Activated CD4-positive, CD25-positive, alpha-beta regulatory T cell treated with anti-CD3 and anti-CD28 coated beads, Interleukin-2, amount 50 U/mL, for 72 hours (primary cell): ENCODE measurements at regions not wholly inside any gene's neighbourhood (a gene's known extent, or its start where the extent isn't known, plus 50 kb on each side); places are given as distances from the start of the nearest gene placed in this dataset.

ENCODE experiments used
- DNase-seq: peaks from one replicate; pipeline ENCODE4 v3.0.0; 2021

- DNase-seq, result no peak
Observed at GRCh38 chr1:228923973-228924686, 188.9 kb downstream of the RHOU start.

- no peak for DNase-seq
Observed at GRCh38 chr1:228925691-228926090, 190.4 kb downstream of the RHOU start.

DNA sequence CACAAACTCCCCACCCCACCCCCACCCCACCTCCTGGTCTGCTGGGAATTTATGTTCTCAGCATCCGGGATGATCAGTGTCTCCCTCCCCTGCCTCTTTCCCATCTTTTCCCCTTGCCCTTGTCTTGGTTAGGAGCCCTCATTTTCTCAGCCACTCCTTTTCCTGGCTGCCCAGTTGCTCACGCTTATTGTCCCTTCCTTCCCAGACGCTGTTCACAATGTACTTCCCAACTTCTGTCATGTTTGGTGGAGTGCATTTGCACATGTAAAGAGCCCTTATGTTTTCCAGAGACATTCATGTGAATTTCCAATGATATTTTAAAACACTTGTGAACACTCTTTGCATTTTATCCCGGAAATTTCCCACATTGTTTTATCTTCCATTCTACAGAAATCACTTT, 192.1 kb downstream of the RHOU start:
- no peak for DNase-seq

DNA sequence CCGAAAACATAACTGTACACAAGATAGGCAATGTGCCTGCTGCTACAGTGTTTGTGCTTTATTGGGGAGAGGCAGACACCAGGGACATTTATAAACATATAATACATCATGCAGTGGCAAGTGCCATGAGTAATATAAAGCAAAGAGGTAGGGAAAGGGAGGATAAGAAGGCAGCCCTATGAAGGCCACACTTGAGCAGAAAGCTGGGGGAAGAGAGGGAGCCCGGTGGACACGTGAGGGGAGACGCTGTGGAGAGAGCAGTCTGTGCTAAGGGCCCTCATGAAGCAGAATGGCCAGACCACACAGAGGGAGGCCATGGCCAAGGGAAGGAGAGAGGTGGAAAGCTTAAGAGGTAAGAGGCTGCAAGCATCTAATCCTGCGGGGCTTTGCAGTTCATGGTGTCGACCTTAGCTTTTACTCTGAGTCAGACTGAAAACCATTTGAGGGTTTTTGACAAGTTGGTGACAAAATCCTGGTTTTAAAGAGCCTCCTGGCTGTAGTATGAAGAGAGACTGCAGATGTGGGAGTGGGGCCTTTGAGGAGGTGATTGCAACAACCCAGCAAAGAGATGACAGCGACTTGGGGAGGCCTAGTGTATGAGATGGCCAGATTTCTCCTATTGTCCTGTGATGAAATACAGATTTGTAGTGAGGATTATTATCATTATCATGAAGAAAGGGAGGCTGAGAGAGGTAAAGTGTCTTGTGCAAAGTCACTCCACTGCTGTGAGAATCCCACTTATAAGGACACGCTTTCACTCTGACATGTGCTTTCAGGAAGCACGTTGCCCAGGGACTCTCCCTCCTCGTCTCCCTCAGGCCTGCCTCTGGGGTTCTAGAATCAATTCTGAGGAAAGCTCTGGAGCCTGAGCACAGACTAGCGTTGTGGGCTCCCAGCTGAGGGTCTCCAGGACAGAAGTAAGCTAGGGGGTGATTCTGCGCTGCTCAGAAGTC, 192.9 kb downstream of the RHOU start:
- no peak for DNase-seq

DNA sequence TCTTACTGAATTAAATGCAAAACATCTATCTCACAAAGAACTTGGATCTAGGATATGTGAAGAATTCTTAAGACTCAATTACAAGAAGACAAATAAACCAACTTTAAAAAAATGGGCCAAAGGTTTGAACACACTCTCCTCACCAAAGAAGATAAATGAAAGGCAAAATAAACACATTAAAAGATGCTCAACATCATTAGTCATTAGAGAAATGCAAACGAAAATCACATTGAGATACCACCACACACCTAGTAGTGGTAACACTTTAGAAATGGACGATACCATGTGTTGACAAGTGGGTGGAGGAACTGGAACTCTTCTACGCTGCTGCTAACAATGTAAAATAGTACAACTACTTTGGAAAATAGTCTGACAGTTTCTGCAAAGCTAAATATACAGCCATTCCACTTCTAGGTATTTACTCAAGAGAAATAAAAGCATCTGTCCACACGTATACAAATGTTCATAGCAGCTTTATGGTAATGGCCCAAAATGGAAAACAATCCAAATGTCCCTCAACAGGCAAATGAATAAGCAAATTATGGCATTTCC, 194.3 kb downstream of the RHOU start:
- no peak for DNase-seq

GRCh38 chr1:228930479-228930957, 195.2 kb downstream of the RHOU start:
- no peak for DNase-seq

DNA sequence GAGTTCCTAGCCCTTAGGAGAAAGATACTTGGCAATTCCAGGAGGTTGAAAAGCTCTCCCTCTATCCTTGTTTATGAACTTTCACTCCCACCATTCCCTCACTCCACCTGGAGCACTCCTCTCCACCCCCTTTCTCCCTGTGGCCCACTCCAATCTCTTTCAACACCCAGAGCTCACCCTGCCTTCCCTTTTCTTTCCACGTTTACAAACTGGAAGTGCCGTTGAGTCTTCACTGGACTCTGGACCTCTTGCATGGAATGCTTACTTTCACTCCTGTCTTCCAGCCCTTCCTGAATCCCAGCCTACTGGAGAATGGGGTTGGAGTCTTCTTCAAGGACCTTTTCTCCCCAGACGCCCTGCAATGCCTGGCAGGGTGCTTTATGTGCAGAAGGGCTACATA, 198.5 kb downstream of the RHOU start:
- no peak for DNase-seq

GRCh38 chr1:228935198-228935663, 200.0 kb downstream of the RHOU start:
- no peak for DNase-seq

DNA sequence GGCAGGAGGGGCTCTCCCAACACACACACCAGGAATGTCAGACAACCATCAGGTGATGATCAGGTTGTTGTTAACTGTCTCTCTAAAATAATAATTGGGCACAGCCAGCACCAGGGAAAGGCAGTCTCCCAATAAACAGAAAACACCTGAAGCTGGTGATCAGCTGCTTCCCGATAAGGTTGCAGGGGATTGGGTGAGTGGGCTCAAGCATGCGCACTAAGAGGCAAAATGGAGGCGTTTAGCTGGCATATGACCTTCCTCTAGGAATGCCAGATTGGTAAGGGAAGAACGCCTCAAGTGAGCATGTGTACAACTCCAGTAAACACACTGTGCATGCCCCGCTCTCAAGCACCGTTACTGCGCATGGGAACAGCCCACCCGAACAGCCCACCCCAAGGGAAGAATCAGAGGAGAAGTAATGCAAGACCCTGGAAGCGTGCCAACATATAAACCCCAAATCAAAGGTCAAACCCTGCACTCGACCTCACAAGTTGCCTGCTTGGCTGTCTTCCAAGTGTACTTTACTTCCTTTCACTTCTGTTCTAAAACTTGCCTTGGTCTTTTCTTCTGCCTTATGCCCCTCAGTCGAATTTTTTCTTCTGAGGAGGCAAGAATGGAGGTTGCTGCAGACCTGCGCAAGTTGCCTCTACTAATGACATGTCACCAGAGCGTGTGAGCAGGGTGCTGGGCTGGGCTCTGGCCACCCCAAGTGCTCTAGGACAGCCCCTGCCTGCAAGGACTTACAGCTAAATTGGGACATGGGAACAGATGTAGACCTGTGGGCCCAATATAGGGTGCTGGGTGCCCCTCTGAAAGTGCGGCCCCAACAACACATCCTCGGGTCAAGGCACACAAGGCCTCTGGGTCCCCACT, 200.8 kb downstream of the RHOU start:
- no peak for DNase-seq

DNA sequence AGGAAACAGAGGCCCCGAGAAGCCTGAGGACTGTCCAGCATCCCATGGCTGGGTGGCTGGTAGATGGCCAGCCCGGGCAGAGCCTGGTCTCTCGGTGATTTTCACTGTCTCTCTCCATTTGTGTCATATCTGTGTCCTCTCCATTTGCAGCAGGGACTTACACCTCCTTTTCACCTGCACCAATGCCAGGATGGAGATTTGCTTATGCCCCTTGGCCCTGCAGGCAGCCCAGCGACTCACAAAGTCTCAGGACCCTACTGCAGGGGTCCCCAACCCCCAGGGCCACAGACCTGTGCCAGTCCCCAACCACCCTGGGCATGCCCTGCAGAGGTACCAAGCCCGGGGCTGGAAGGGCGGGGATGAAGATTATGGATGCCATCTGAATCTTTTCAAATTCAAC, 201.6 kb downstream of the RHOU start:
- no peak for DNase-seq

DNA sequence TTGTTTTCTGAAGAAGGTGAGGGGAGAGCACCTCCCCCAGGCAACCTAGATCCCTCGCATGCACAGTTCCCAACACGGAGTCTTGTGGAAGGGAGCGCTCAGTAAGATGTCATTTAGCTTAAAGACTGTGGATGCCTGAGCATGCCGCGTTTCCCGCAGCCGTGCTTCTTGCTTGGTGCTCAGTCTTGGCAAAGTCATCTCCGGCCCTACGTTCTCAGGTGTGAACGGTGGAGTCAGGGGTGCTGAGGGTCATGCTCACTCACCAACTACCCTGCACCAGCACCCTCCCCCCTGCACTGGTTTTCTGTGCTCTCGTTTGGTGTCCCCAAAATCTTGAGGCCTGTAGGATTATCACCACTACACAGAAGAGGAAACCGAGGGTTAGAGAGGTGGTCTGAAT, 202.1 kb downstream of the RHOU start:
- no peak for DNase-seq

- no peak for DNase-seq
Observed at GRCh38 chr1:228937851-228938536, 202.7 kb downstream of the RHOU start.

GRCh38 chr1:228938537-228938901, 203.2 kb downstream of the RHOU start:
- no peak for DNase-seq

- no peak for DNase-seq
Observed at GRCh38 chr1:228939001-228939691, 203.9 kb downstream of the RHOU start.

DNA sequence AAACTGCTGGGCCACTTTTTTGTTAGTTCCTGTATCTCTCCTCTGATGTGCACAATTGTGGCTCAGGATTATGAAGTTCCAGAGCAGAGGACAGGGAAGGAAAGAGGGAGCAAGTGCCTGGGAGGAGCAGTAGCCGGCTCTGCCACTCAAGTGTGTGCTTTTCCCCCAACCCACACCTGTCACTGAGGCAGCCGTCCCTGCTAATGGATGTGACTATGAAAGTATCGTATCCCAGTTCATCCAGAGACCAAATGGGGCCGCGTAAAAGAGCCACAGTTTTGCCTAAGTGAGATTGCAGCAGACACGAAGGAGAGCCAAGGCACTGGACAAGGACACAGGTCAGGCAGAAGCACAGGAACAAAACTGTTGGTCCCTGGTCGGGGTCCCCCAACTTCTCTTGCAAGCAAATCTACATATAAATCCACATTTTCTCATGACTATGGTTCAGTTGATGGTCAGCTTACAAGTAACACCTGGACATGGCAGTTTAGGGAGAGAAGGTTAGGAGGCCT, 204.7 kb downstream of the RHOU start:
- no peak for DNase-seq

DNA sequence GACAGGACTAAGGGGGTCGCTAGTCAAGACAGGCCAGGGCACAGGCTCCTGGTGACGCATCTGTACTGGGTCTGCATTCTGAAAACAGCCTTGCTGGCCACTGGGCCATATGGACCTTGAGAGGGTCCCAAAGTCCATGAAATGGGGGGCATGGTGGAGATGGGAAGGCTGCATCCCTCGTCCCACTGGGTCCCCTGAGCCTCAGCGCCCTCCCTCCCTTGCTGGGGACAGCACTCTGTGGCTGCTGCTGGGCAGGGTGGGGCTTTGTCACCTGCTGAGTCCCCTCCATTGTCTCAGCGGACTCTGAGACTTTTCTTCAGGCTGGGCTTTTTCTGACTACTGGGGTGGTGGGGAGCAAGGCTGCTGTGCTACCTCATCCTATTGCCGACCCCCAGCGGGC, 205.2 kb downstream of the RHOU start:
- DNase-seq, result no peak

GRCh38 chr1:228940926-228941325, 205.6 kb downstream of the RHOU start:
- DNase-seq, result no peak

GRCh38 chr1:228941666-228942065, 206.4 kb downstream of the RHOU start:
- DNase-seq, result no peak

- DNase-seq, result no peak
Observed at GRCh38 chr1:228943436-228943835, 208.2 kb downstream of the RHOU start.

DNA sequence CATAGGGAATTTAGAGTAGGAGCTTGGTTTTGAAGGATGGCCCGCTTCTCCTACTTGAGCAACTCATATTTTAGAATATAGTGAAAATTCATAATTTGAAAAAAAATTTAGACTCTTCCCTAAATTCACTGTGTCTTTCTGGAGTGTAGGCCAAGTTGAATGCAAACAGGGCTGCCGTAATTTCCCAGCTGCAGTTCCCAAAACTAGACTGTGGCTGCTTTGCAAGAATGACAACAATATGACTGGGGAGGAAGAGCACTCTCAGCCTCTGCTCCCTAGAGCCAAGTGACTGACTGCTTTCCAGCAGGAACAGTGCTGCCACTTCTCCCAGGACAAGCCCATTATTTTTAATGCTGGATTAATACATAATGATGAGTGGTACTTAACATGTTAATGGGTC, 209.0 kb downstream of the RHOU start:
- DNase-seq, result no peak

DNA sequence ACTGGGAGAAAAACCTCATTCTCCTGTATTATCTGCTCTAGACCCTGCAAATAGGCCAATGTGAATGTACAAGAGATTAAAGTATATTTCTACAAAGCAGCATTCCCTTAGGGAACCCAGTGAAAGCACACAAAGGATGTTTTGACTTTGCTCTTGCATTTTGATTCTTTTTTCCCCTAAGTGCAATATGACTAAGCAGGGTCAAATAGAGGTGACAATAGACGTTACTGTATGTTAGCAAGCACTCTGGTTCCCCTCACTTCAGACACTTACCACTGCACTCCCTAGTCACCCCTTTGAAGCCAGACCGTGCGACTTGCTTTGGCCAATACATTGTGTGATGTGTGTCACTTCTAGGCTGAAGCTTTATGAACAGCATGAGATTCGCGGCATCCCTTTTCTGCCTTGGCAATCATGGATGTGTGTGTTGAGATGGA, 209.7 kb downstream of the RHOU start:
- no peak for DNase-seq
